IMR-90 (cell line): ENCODE measurements at regions not wholly inside any gene's neighbourhood (a gene's known extent, or its start where the extent isn't known, plus 50 kb on each side); places are given as distances from the start of the nearest gene placed in this dataset.

Experiments
- BHLHE40 ChIP-seq: fragments of 150-350 bp; IDR thresholded peaks from 2 replicates; pipeline ENCODE4 v1.6.1; 2016; ENCODE audit warnings: mild to moderate bottlenecking, low read depth, low read length
- CEBPB ChIP-seq: IDR thresholded peaks from 2 replicates; pipeline ENCODE4 v1.6.1; 2012; ENCODE audit warnings: low read depth, low read length, improper control_type of control experiment
- CTCF ChIP-seq: conservative IDR thresholded peaks from 2 replicates; pipeline ENCODE4 v1.5.1; 2012; ENCODE audit warnings: mild to moderate bottlenecking, low read depth, low read length, improper control_type of control experiment
- ELK1 ChIP-seq: fragments of 150-350 bp; IDR thresholded peaks from 2 replicates; pipeline ENCODE4 v1.6.1; 2016; ENCODE audit warnings: low read depth, mild to moderate bottlenecking, low read length, moderate library complexity, borderline replicate concordance
- FOS ChIP-seq: fragments of 150-350 bp; IDR thresholded peaks from 2 replicates; pipeline ENCODE4 v1.6.1; 2016; ENCODE audit warnings: low read depth, low read length
- MAFK ChIP-seq: IDR thresholded peaks from 2 replicates; pipeline ENCODE4 v1.6.1; 2012; ENCODE audit warnings: low read depth, low read length, improper control_type of control experiment
- MAZ ChIP-seq: IDR thresholded peaks from 2 replicates; pipeline ENCODE4 v1.6.1; 2012; ENCODE audit warnings: low read depth, mild to moderate bottlenecking, low read length, improper control_type of control experiment, moderate library complexity, borderline replicate concordance
- MXI1 ChIP-seq: IDR thresholded peaks from 2 replicates; pipeline ENCODE4 v1.6.1; 2012; ENCODE audit warnings: low read depth, mild to moderate bottlenecking, low read length, moderate library complexity, borderline replicate concordance
- POLR2A ChIP-seq: IDR thresholded peaks from 2 replicates; pipeline ENCODE4 v1.6.1; 2012; ENCODE audit warnings: mild to moderate bottlenecking, low read depth, low read length
- RAD21 ChIP-seq: IDR thresholded peaks from 2 replicates; pipeline ENCODE4 v1.6.1; 2012; ENCODE audit warnings: low read length, improper control_type of control experiment
- RCOR1 ChIP-seq: IDR thresholded peaks from 2 replicates; pipeline ENCODE4 v1.6.1; 2012; ENCODE audit warnings: mild to moderate bottlenecking, low read length, improper control_type of control experiment; ENCODE audit not compliant: insufficient replicate concordance
- RFX5 ChIP-seq: IDR thresholded peaks from 2 replicates; pipeline ENCODE4 v1.8.0; 2012; ENCODE audit warnings: low read depth, mild to moderate bottlenecking, low read length, moderate library complexity
- SMC3 ChIP-seq: fragments of 150-350 bp; IDR thresholded peaks from 2 replicates; pipeline ENCODE4 v1.6.1; 2016; ENCODE audit warnings: low read depth, mild to moderate bottlenecking, antibody characterized with exemption, low read length, moderate library complexity
- USF2 ChIP-seq: fragments of 150-350 bp; IDR thresholded peaks from 2 replicates; pipeline ENCODE4 v1.6.1; 2017; ENCODE audit warnings: mild to moderate bottlenecking, antibody characterized with exemption, low read length, low read depth

GRCh38 chr3:181252631-181253030 lies 263.1 kb upstream of the DNAJC19 start:
- TF ChIP-seq CTCF = no peak
- no peak for TF ChIP-seq SMC3
- TF ChIP-seq POLR2A = no peak
- no peak for TF ChIP-seq RCOR1
- TF ChIP-seq FOS = no peak
- TF ChIP-seq MAFK = no peak
- no peak for TF ChIP-seq MXI1
- no peak for TF ChIP-seq MAZ
- no peak for TF ChIP-seq RFX5
- no peak for TF ChIP-seq CEBPB
- no peak for TF ChIP-seq BHLHE40
- no peak for TF ChIP-seq USF2
- TF ChIP-seq RAD21 = no peak
- TF ChIP-seq ELK1 = no peak
